ENCODE measurements at regions not wholly inside any gene's neighbourhood (a gene's known extent, or its start where the extent isn't known, plus 50 kb on each side); places are given as distances from the start of the nearest gene placed in this dataset.

- Mint-ChIP-seq H3K4me1 (no peaks in the 10 kb centered on the region), H3K27me3 (peaks cover 2% of the 10 kb centered on the region), H3K27ac (no peak overlapping the region), H3K36me3 (peaks cover 1% of the 10 kb centered on the region), H3K9me3 (peaks cover 6% of the 10 kb centered on the region), H3K4me3 (no peak overlapping the region)
- ATAC-seq (ENCODE audit: low read depth) (no peak), DNase-seq (ENCODE audit: low spot score in 2 of 2) (no peak)
Measured at GRCh38 chr2:161030260-161031063, 129.8 kb upstream of the TANK start.

DNA sequence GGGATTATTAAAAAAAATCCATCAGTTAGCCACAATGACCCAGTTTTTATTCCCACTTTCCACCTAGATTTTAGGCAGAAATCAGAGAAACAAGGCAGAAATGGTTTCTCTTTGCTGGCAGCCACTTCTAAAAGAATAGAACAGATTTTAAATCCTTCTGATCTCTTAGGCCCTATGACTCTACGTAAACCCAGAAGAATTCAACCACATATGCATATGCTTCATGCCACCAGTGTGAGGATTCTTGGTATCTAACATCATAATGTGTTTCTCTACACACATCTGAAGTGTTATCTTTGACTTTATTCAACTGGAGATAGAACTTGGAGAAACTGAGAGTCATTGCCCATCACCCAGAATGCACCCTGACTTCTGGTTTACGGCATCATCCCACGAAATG is 128.7 kb upstream of the TANK start:
- no peak overlapping the region for H3K4me3 Mint-ChIP-seq
- peaks cover 1% of the 10 kb centered on the region for H3K27me3 Mint-ChIP-seq

GRCh38 chr2:161032635-161033034 is 127.6 kb upstream of the TANK start:
- Mint-ChIP-seq H3K27me3 (peaks cover 1% of the 10 kb centered on the region), H3K9me3 (peaks cover 8% of the 10 kb centered on the region), H3K27ac (no peak overlapping the region), H3K4me1 (no peaks in the 10 kb centered on the region), H3K36me3 (peaks cover 3% of the 10 kb centered on the region), H3K4me3 (no peak overlapping the region)
- ATAC-seq (ENCODE audit: low read depth): no peak
- DNase-seq (ENCODE audit: low spot score in 2 of 2): no peak

More for the DNA sequence above, 128.7 kb upstream of the TANK start:
- Mint-ChIP-seq H3K27ac (no peak overlapping the region), H3K9me3 (peaks cover 8% of the 10 kb centered on the region), H3K4me1 (no peaks in the 10 kb centered on the region), H3K36me3 (peaks cover 3% of the 10 kb centered on the region)
- ATAC-seq (ENCODE audit: low read depth) (no peak), DNase-seq (ENCODE audit: low spot score in 2 of 2) (no peak)

DNA sequence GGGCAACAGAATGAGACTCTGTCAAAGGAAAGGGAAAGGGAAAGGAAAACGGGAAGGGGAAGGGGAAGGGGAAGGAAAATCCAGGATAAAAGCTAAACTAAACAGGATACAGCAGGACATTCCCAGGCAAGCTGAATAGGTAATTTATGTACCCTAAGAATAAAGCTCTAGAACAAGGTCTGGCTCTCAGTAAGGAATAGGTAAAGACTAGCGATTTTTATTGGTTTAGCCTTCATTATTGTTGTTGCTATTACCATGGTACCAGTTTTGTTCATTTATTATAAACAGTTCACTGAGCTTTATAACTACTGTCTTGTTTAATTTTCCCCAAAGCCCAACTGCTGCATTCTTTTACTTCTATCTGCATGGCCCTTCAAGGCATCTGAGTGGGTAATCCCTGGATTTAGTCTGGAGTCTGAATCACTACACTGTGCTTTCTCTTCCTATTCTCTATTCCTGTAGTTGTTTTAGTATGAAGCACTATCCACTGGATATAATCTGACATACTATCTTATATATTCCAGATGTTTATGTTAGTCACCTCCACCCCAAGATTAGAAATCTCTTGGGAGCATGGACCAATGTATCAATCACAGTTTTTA is 127.1 kb upstream of the TANK start:
- Mint-ChIP-seq H3K27me3 (peaks cover 1% of the 10 kb centered on the region), H3K9me3 (peaks cover 8% of the 10 kb centered on the region), H3K4me1 (no peaks in the 10 kb centered on the region), H3K4me3 (no peak overlapping the region), H3K36me3 (peaks cover 3% of the 10 kb centered on the region), H3K27ac (no peak overlapping the region)
- ATAC-seq (ENCODE audit: low read depth) (no peak), DNase-seq (ENCODE audit: low spot score in 2 of 2) (no peak)

DNA sequence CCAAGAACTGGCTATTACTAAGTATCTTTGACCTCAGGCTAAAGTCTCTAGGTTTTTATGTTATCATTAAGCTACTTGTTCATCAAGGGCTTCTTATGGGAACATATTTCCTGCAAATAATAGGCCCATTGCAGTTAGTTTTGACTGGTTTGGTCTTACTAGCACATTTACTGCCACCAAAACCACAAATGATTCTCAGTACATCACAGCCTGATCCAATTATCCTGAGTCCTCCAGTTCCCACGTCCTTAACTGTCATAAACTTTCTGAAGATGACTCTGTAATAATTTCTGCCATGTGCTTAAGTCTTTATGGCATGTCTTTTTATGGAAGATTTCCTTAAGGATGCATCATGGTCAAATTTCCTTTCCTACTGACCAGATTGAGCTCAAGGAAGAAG is 123.3 kb upstream of the TANK start:
- H3K4me1 Mint-ChIP-seq: no peaks in the 10 kb centered on the region
- peaks cover 3% of the 10 kb centered on the region for H3K36me3 Mint-ChIP-seq
- no peak overlapping the region for H3K4me3 Mint-ChIP-seq
- peaks cover 3% of the 10 kb centered on the region for H3K9me3 Mint-ChIP-seq
- no peak for ATAC-seq (ENCODE audit: low read depth)
- no peak overlapping the region for H3K27ac Mint-ChIP-seq
- DNase-seq (ENCODE audit: low spot score in 2 of 2): no peak
- peaks cover 6% of the 10 kb centered on the region for H3K27me3 Mint-ChIP-seq

DNA sequence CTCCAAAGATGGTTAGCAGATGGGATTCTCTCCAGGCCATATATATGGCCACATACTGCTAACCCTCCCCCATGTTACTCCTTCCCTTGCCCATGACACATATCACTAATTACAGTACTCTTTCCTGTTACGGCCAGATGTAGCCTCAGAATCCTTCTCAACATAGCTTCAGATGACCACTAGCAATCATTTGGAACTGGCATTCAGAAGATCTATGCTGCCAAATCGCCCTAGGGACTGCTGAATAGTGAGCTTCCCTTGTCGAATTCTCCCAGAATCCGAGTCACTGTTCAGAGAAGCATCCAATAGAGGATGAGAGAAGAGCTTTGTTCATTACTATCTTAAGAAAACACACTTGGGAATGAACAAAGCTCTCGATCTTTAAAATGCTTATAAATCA is 121.2 kb upstream of the TANK start:
- no peak for DNase-seq (ENCODE audit: low spot score in 2 of 2)
- Mint-ChIP-seq H3K27me3 (peaks cover 6% of the 10 kb centered on the region), H3K27ac (no peak overlapping the region), H3K36me3 (peaks cover 3% of the 10 kb centered on the region), H3K9me3 (peaks cover 3% of the 10 kb centered on the region), H3K4me1 (no peaks in the 10 kb centered on the region), H3K4me3 (no peak overlapping the region)
- no peak for ATAC-seq (ENCODE audit: low read depth)

DNA sequence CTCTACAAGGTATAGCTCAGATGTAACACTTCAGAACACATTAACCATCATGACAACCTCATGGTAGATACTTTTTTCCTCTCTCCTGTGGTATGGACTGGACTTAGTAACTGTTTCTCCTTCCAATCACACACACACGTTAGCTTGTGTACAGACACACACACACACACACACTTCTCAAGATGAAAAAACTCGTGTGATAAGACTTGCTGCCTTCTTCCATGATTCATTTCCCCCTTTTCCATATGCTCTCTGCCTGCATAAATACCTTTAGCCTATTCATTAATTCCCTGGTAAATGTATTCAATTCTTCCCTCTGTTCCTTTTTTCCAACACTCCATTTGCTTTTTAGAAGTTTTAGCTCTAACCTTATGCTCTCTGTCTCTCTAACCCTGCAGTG is 118.9 kb upstream of the TANK start:
- no peaks in the 10 kb centered on the region for H3K9me3 Mint-ChIP-seq
- H3K4me1 Mint-ChIP-seq: no peaks in the 10 kb centered on the region
- peaks cover 13% of the 10 kb centered on the region for H3K27me3 Mint-ChIP-seq
- DNase-seq (ENCODE audit: low spot score in 2 of 2): no peak
- H3K4me3 Mint-ChIP-seq: no peak overlapping the region
- H3K27ac Mint-ChIP-seq: no peak overlapping the region
- no peak for ATAC-seq (ENCODE audit: low read depth)
- H3K36me3 Mint-ChIP-seq: no peaks in the 10 kb centered on the region

DNA sequence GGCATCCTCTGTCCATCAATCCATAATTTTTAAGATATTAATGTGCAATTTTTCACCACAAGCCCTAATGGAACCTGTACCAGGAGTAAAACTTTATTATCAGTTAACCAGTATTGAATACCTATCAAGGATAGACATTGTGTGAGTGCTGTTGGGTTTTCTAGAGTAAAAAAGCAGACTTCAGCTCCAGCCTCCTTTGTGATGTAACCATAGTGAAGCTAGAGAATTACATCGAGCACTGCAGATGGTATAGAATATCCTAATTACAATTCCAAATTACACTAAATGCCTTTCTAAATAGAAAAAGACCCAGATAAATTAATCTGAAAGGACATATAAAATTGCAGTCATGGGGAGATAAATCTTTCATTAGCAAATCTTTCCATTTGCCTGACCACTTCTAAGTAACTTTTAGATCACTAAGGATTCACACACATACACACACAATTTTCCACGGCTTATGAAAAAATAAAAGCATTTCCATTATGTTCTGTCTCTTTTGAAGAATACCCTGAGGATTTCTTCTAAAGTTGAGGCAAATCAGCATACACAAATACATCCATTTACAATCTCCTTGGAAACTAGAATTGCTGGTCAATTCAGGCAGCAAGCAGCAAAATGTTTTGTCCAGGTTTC is 117.1 kb upstream of the TANK start:
- Mint-ChIP-seq H3K4me3 (no peak overlapping the region), H3K4me1 (no peaks in the 10 kb centered on the region), H3K27me3 (peaks cover 14% of the 10 kb centered on the region), H3K9me3 (no peaks in the 10 kb centered on the region), H3K36me3 (no peaks in the 10 kb centered on the region), H3K27ac (no peak overlapping the region)
- ATAC-seq (ENCODE audit: low read depth): no peak
- DNase-seq (ENCODE audit: low spot score in 2 of 2): no peak

DNA sequence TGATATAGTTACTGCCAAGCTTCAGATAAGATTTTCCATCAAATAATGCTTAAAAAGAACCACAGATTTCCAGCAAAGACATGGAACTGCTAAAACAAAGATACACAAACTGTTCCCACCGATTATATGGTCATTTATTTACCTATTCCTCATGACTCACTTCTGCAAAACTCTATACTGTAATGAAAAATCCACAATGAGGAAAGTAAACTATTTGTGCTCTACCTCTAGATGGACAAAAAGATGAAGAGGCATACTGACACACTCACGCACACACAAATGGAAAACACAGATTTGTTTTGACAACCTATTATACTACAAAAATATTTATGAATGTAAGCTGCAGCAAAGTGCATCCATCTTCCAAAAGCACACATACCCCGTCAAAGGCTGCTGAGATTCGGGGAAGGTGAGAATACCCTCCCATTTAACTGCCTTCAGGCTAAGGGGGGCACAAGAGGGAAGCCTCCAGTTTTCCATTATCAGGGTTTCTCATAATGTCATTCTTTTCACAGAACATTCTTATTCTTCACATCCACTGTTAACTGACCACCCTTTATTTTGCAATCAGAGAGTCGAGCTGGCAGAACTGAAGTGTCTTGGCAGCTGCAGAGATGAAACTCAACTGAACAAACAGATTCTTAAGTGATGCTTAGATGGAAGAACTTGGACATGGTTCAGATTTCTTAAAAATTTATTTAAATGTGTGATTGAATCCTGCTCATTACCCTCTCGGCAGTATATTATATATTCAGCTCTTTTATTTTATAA is 115.9 kb upstream of the TANK start:
- peaks cover 14% of the 10 kb centered on the region for H3K27me3 Mint-ChIP-seq
- H3K36me3 Mint-ChIP-seq: no peaks in the 10 kb centered on the region
- H3K4me3 Mint-ChIP-seq: no peak overlapping the region
- no peaks in the 10 kb centered on the region for H3K4me1 Mint-ChIP-seq
- ATAC-seq (ENCODE audit: low read depth) (no peak), DNase-seq (ENCODE audit: low spot score in 2 of 2) (no peak)
- no peak overlapping the region for H3K27ac Mint-ChIP-seq
- H3K9me3 Mint-ChIP-seq: no peaks in the 10 kb centered on the region

- Mint-ChIP-seq H3K4me3 (no peak overlapping the region), H3K27ac (no peak overlapping the region)
Measured at GRCh38 chr2:161044921-161045320, 115.3 kb upstream of the TANK start.

DNA sequence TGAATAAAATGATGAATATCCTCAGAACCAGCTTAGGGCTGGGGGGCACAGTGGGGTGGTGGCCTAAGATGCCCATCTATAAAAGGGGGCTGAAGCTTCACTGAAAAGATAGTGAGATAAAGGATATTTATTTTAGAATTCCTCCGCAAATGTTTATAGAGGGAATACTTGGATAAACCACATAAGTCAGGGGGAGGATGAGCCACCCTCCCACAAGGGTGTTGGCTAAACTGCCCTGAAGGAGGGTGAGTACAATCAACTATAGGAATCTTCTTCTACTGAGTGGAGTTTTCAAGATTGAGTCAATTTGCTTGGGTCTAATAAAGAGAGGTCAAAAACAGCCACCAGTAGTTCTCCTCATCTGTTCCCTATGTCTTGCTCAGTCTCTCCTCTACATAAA is 114.5 kb upstream of the TANK start:
- no peaks in the 10 kb centered on the region for H3K4me1 Mint-ChIP-seq
- H3K27ac Mint-ChIP-seq: no peak overlapping the region
- DNase-seq (ENCODE audit: low spot score in 2 of 2): no peak
- no peak overlapping the region for H3K4me3 Mint-ChIP-seq
- H3K27me3 Mint-ChIP-seq: peaks cover 18% of the 10 kb centered on the region
- ATAC-seq (ENCODE audit: low read depth): no peak
- no peaks in the 10 kb centered on the region for H3K9me3 Mint-ChIP-seq
- no peaks in the 10 kb centered on the region for H3K36me3 Mint-ChIP-seq

More at GRCh38 chr2:161044921-161045320, 115.3 kb upstream of the TANK start:
- Mint-ChIP-seq H3K4me1 (no peaks in the 10 kb centered on the region), H3K9me3 (no peaks in the 10 kb centered on the region), H3K27me3 (peaks cover 14% of the 10 kb centered on the region), H3K36me3 (no peaks in the 10 kb centered on the region)
- ATAC-seq (ENCODE audit: low read depth) (no peak), DNase-seq (ENCODE audit: low spot score in 2 of 2) (no peak)

- ATAC-seq (ENCODE audit: low read depth): no peak
- Mint-ChIP-seq H3K9me3 (no peaks in the 10 kb centered on the region), H3K4me3 (no peak overlapping the region), H3K4me1 (no peaks in the 10 kb centered on the region), H3K27me3 (peaks cover 23% of the 10 kb centered on the region), H3K36me3 (no peaks in the 10 kb centered on the region), H3K27ac (no peak overlapping the region)
- no peak for DNase-seq (ENCODE audit: low spot score in 2 of 2)
Measured at GRCh38 chr2:161046876-161047275, 113.4 kb upstream of the TANK start.

DNA sequence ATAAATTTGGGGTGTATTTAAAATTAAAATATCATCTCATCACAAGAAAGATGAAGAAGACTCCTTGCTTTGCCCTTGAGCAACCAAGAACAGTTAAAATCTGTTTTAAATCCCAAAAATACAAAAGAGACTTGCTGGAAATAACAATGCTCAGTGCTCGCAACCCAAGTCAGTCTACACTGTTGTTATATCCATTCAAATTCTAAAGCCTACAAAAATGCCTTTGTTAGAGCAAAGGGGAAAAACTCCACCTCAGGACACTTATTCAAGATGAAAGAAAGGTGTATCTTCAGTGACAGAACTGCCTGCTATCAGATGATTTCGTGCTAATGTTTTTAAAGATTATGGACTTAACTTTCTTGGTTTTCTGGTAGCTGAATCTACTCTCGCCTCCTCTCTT is 111.9 kb upstream of the TANK start:
- ATAC-seq (ENCODE audit: low read depth): no peak
- Mint-ChIP-seq H3K27ac (no peak overlapping the region), H3K9me3 (no peaks in the 10 kb centered on the region), H3K36me3 (no peaks in the 10 kb centered on the region), H3K27me3 (peaks cover 27% of the 10 kb centered on the region), H3K4me1 (no peaks in the 10 kb centered on the region), H3K4me3 (no peak overlapping the region)
- no peak for DNase-seq (ENCODE audit: low spot score in 2 of 2)

GRCh38 chr2:161049559-161049958 is 110.7 kb upstream of the TANK start:
- Mint-ChIP-seq H3K27ac (no peak overlapping the region), H3K4me1 (no peaks in the 10 kb centered on the region), H3K4me3 (no peak overlapping the region), H3K27me3 (peaks cover 28% of the 10 kb centered on the region), H3K36me3 (no peaks in the 10 kb centered on the region), H3K9me3 (no peaks in the 10 kb centered on the region)
- no peak for DNase-seq (ENCODE audit: low spot score in 2 of 2)
- no peak for ATAC-seq (ENCODE audit: low read depth)

All from memory B cell (primary cell).